ENCODE measurements at regions not wholly inside any gene's neighbourhood (a gene's known extent, or its start where the extent isn't known, plus 50 kb on each side); places are given as distances from the start of the nearest gene placed in this dataset.

DNA sequence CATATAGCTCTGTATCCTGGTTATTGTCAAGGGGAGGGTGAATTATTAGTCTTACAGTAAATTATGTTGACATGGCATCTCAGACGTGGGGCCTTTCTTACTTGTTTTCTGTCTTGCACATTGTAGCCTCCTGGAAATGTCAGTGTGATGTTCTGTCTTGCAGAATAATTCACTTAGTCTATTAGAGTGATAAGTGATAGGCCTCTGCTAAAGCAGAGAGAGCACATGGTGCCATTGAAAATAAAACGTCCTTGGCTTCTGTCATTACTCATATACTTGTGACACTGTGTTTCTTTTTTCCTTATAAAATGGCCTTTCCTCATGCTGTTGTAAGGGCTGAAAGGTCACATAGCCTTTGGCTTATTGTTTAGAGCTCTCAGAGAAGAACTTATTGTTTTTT, 531.0 kb downstream of the EPM2A start:
- DNase-seq: no peak

DNA sequence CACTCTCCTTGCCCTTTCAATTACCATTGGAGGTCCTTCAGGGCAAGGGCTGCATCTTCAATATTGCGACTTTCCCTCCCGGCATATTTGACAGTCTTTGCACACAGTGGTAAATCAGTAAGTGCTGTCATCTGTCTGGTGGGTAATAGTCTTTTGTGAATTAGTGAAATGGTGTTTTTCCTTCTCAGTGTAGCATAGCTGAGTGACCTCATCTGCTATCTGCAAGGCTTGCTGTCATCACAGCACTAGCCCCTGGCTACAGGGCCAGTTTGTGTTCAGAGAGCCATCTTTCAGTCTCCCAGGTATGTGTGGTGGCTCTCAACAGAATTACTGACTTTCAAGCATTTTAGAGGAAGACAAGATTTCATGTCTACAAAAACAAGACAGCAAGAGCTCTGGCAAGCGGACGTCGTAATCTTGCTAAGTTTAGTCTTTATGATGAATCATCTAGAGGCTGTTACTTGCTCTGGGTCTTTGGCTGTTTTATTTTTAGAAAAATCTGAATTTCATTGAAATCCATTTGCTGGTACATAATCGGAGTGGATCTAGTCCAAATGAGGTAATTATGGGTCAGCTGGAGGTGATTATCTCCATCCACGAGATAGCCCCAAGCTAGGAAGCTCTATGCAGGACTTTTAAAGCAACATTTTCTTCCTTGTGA, 528.9 kb downstream of the EPM2A start:
- DNase-seq: peak; percentile 53

- DNase-seq: no peak
Observed at GRCh38 chr6:145208474-145208873, 526.8 kb downstream of the EPM2A start.

- no peak for DNase-seq
Observed at GRCh38 chr6:145209272-145209671, 526.0 kb downstream of the EPM2A start.

DNA sequence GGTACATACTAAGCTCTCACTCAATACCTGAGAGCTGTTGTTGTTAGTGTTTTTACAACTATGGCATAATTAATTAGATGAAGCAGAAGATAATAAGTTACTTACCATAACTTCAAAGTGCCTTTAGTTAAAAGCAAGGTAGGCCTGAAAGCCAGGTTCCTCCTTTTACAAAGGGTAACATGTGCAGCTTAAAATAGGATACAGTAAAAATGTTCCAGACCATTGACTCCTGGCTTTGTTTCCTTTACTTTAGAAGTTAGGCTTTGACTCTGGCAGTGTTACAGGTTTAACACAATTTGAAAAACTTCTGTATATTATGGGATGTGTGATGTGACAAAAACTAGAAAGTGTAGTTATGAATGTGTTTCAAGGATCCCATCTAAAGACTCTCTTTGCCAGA, 522.5 kb downstream of the EPM2A start:
- no peak for DNase-seq

- DNase-seq: peak; percentile 1
Observed at GRCh38 chr6:145213614-145214013, 521.7 kb downstream of the EPM2A start.

GRCh38 chr6:145214570-145214969, 520.8 kb downstream of the EPM2A start:
- peak; percentile 28 for DNase-seq

- DNase-seq: no peak
Observed at GRCh38 chr6:145224450-145224849, 510.9 kb downstream of the EPM2A start.

- no peak for DNase-seq
Observed at GRCh38 chr6:145225500-145225899, 509.8 kb downstream of the EPM2A start.

DNA sequence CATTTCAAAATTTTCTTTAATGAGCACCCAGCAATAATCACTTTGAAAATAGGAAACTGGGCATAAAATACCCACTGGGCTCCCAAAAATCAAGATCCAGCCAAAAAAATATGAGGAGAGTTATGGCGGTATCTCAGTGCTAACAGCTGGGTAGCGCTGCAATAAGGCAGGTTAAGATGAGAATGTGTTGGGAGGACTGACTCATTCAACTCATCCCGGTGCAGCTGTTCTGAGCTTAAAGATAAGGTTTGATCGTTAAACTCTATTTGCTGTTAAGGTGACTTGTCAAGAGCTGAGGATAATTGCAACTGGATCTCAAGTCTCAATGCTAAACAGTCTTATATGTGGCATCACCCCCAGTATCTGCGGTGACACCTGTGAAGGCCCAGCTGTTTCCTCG, 507.7 kb downstream of the EPM2A start:
- no peak for DNase-seq

DNA sequence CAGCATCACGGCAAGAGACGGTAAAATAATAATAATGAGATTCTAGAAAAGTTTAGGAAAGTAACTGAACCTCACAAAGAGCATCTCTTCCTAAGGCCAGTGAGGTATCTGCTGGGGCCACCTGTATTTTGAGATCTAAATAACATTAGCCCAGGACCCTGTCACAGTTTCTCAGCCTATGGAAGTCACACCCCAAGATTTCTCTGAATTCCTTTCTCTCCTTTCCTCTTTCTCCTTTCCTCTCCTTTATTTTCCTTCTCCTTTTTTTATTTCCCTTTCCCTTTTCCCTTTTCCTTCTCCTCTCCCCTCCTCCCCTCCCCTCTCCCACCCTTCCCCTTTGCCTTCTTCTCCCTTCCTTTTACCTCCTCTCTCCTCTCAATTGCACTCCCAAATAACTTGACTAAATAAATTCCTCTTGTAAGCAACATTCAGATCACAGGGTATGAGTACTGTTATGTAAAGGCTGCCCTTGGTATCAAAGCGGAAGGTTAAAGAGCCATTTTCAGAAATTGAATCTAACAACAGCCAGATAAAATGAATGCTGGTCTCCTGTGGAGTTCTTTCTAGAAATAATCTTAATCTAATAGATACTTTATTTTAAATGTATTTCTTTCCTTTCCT, 506.2 kb downstream of the EPM2A start:
- DNase-seq: no peak

DNA sequence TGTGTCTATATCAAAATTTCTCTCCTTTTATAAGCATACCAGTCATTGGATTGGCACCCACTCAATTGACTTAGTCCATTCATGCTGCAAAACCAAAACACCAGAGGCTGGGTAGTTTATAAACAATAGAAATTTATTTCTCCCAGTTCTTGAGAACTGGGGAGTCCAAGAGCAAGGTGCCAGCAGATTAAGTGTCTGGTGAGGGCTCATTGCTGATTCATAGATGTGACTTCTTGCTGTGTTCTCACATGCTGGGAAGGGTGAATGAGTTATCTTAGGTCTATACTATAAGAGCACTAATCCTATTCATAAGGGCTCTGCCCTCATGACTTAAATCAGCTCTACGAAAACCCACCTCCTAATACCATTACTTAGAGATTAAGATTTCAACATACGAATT, 501.4 kb downstream of the EPM2A start:
- no peak for DNase-seq

DNA sequence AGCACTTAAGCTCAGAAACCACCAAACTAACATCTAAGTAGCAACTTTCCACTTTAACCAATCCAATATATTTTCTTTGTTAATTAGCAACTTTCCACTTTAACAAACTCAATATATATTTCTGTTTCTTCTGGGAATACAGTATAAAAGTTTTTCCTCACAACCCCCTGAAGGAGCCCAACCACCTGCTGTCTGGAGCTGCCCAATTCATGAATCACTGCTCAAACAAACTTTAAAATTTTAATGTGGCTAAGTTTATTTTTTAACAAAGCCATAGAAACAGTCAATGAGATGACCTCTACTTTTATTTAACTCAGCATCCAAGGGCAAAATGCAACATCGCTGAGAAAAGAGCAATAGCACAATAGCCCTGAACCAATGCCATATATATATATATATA, 500.1 kb downstream of the EPM2A start:
- no peak for DNase-seq

- DNase-seq: no peak
Observed at GRCh38 chr6:145238787-145239186, 496.5 kb downstream of the EPM2A start.

DNA sequence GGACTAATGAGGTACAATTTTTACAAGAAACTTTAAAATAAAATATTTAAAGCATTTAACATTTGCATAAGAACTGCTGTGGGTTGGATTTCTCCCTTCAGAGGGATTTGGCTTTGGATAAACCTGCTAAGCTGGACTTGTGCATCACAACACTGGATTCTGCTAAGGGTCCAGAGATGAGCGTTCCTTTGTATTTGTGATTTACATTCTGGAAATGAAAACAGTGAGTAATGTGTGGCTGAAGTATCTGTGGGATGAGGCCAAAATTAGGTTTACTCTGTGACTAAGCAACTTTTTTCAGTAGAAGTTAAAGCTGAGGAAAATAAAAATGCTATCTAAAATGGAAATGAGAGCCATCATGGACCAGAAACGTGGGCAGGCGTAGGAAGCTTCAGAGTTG, 494.3 kb downstream of the EPM2A start:
- DNase-seq: peak; percentile 67

- DNase-seq: no peak
Observed at GRCh38 chr6:145241721-145242120, 493.6 kb downstream of the EPM2A start.

DNA sequence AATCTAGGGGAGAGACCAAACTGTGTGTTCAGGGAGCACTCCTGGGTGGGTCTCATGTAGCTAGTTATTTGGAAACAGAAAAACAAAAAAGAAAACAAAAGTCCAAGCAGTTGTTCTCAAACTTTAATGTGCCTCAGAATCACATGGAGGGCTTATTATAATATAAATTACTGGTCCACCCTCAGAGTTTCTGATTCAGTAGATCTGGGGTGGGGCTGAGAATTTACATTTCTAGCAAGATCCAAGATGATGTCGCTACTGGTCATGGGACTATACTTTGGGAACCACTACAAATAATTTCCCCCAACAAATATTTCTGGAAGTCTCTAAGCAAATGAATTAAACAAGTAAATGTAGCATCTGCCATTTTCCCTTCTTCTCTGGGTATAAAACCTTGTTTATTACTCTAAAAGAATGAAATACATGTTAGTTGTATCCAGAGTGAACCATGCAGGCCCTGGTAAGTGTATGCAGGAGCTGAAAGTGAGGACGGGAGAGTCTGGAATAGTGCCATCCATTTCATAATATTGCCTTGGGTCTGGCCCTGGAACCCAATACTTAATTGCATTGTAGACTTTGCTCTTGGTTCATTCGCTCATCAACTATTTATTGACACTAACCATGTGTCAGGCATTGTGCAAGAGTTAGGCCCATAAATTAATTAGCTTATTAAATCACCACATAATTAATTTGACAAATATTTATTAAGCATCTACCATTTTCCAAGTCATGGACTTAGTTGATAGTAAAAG, 490.8 kb downstream of the EPM2A start:
- no peak for DNase-seq

DNA sequence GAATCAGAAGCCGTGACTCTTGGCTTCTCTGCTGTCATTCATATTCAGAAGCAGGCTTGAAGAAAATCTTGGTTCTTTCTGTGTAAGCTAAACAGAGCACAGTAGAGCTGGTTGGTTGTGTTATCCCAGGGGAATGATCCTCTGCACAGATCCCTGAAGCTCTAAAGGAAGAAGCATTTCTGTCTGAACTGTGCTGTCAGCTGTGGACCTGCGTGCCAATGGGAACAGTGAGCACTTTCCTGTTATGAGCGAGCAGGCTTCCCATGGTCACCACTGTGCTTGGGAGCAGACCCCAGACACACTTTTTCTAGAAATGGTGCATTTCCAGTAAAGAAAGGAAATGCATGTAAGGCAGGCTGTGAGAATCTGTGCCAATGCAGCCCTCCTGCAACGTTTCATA, 490.2 kb downstream of the EPM2A start:
- DNase-seq: peak; percentile 7

- peak; percentile 88 for DNase-seq
Observed at GRCh38 chr6:145247692-145248419, 487.5 kb downstream of the EPM2A start.

DNA sequence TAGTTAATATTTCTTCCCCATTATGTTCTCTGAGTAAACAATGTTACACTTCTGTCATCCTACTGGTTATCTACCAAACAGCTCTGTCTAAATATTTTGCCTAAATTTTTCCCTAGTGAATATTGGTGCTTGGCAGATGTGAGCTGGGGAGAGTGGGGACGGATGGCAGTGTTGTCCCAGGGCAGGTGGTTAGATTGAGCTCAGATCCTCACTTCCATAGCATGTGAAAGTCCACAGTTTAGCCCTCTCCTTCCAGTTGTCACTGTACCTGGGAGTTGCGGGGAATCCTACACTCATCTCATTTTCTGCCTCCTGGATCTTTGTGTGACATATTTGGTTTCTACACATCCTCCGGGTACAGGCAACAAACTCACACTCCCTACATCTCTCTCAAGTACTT, 484.9 kb downstream of the EPM2A start:
- no peak for DNase-seq

GRCh38 chr6:145252737-145253136, 482.6 kb downstream of the EPM2A start:
- DNase-seq: no peak

DNA sequence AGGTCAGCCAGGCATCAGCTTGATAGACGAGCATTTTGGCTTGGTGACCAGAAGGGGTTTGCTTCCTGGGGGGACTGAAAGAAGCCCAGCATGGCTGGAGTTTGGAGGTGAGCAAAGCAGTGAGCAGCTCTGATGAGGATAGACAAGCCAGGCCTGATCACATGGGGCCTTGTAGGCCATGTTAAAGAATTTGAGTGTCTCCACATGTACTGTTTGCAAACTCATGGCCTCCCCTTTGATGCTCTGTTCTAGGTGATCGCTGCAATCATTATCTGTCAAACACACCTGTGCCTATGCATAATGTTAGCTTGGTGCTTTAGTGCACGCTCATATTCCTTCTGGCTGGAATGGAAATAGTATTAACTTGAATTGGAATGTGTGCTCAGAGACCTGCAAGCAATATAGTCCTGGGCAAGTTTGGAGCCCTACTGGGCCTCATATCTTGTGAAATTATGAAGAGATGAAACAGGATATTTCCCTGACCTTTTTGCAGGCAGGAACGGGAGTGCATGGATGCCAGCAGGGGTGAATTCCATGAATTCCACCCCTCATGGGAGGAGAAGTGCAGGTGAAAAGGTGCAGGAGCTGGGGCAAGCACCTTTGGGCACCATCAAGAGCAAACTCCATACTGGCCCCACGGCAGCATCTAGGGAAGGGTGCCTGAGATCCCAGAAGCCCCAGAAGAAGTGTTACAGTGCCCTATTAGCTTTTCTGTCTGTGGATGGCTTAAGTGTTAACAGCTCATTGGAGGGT, 480.5 kb downstream of the EPM2A start:
- DNase-seq: no peak

DNA sequence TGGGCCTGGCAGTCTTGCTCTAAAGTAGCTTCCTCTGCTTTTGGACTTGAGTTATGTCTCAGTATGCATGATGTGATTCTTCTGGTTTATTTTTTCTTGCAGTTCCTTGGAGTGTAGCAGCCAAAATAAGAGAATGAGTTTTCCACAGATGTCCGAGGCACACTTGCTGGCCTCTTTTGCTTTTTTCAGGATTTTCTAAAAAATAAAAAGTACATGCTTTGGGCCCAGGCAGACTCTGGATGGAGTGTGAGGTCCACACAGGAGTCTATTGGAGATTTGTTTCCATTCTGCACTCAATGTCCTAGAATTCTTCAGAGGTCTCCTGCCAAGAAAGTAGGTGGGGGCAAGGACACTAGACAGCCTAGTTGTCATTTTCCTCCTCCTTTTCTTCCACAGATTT, 477.6 kb downstream of the EPM2A start:
- no peak for DNase-seq
